LNCaP clone FGC (cell line): ENCODE measurements at regions not wholly inside any gene's neighbourhood (a gene's known extent, or its start where the extent isn't known, plus 50 kb on each side); places are given as distances from the start of the nearest gene placed in this dataset.

Experiments used
- DNase-seq: peaks from one replicate; pipeline ENCODE4 v3.0.0-alpha.2; 2011; ENCODE audit warnings: low read depth
- H3K4me3 ChIP-seq: 2 replicates; pipeline ENCODE4 v1.5.1; 2011; ENCODE audit warnings: mild to moderate bottlenecking, low read depth, low read length, control low read depth
- TF ChIP-seq, protein P1 (sequence below): IDR thresholded peaks from 2 replicates; pipeline ENCODE4 v1.5.1; 2012; ENCODE audit warnings: mild to moderate bottlenecking; ENCODE audit not compliant: control insufficient read depth, insufficient read depth; ENCODE audit errors: extremely low read depth

DNA sequence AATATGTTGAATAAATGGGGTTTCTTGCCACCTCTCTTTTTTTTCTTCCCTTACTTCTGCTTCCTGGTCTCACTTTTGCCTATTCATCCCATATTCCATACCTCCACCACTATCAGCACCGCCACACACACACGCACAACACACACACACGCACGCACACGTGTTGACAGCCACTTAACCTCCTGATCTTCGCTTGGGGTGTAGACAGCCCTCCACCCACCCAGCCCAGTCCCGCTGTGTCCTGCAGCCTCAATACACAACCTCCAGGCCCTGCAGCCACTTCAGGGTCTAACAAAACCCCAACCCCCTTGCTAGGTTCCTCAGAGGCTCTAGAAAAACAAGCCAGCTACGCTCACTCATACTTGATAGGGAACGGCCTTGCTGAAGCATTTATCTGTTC, 72.3 kb downstream of the LINC00237 start:
- TF ChIP-seq, protein P1, sequence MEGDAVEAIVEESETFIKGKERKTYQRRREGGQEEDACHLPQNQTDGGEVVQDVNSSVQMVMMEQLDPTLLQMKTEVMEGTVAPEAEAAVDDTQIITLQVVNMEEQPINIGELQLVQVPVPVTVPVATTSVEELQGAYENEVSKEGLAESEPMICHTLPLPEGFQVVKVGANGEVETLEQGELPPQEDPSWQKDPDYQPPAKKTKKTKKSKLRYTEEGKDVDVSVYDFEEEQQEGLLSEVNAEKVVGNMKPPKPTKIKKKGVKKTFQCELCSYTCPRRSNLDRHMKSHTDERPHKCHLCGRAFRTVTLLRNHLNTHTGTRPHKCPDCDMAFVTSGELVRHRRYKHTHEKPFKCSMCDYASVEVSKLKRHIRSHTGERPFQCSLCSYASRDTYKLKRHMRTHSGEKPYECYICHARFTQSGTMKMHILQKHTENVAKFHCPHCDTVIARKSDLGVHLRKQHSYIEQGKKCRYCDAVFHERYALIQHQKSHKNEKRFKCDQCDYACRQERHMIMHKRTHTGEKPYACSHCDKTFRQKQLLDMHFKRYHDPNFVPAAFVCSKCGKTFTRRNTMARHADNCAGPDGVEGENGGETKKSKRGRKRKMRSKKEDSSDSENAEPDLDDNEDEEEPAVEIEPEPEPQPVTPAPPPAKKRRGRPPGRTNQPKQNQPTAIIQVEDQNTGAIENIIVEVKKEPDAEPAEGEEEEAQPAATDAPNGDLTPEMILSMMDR: no peak
- H3K4me3 ChIP-seq: no peak overlapping the region
- DNase-seq: no peak

DNA sequence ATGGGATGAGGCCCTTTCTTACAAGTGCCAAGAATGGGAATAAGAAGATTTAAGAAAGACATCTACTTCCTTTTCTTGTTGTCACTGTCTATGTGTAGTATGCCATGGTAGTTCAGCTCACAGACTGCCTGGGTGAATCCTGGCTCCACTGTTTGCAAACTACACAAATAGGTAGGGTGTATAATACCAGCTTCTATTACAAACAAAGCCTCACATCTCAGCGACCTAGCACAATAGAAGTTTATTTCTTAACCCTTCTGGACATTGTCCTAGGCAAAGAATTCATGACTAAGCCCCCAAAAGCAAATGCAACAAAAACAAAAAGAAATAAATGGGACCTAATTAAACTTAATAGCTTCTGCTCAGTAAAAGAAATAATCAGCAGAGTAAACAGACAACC, 74.5 kb downstream of the LINC00237 start:
- TF ChIP-seq, protein P1: no peak
- DNase-seq: no peak
- no peak overlapping the region for H3K4me3 ChIP-seq

- no peak overlapping the region for H3K4me3 ChIP-seq
- TF ChIP-seq, protein P1: no peak
- DNase-seq: no peak
Measured at GRCh38 chr20:21029341-21029740, 76.8 kb downstream of the LINC00237 start.

DNA sequence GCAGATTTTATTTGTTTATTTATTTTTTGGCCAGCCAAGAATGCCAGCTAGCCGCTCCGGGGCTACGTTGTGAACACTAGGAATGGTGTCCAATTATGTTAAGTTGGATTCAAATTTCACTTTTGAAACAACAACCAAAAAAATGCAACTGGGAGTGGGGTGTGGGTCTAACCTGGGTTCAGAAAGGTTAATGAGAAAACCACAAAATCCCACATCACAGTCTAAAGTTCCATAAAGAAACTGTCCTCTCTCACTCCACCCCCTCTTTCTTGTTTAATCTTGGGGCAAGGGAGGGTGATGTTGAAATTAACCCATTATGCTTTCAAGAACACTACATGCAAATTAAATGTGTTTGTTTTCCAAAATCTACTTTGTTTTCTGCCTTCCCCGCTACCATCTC, 77.2 kb downstream of the LINC00237 start:
- no peak overlapping the region for H3K4me3 ChIP-seq
- DNase-seq: no peak
- TF ChIP-seq, protein P1: no peak

- no peak overlapping the region for H3K4me3 ChIP-seq
- DNase-seq: no peak
- TF ChIP-seq, protein P1: no peak
Measured at GRCh38 chr20:21028436-21028835, 77.7 kb downstream of the LINC00237 start.

GRCh38 chr20:21027569-21027968, 78.6 kb downstream of the LINC00237 start:
- TF ChIP-seq, protein P1: no peak
- no peak overlapping the region for H3K4me3 ChIP-seq
- no peak for DNase-seq

GRCh38 chr20:21026951-21027350, 79.2 kb downstream of the LINC00237 start:
- H3K4me3 ChIP-seq: no peak overlapping the region
- TF ChIP-seq, protein P1: no peak
- DNase-seq: peak; percentile 22
